OCI-LY3 (cell line): ENCODE measurements at regions not wholly inside any gene's neighbourhood (a gene's known extent, or its start where the extent isn't known, plus 50 kb on each side); places are given as distances from the start of the nearest gene placed in this dataset.

Source experiments
- EZH2phosphoT487 ChIP-seq: fragments of 200-600 bp; shearing (Covaris generic); IDR thresholded peaks from 2 replicates; pipeline ENCODE4 v1.6.1; 2018; ENCODE audit warnings: antibody characterized with exemption, mixed run types, low read depth
- TF ChIP-seq, protein P1 (sequence below): fragments of 200-600, 300-600 bp; sonication (generic); IDR thresholded peaks from 2 replicates; pipeline ENCODE4 v1.5.1; 2014; ENCODE audit warnings: antibody characterized with exemption, low read length, low read depth

DNA sequence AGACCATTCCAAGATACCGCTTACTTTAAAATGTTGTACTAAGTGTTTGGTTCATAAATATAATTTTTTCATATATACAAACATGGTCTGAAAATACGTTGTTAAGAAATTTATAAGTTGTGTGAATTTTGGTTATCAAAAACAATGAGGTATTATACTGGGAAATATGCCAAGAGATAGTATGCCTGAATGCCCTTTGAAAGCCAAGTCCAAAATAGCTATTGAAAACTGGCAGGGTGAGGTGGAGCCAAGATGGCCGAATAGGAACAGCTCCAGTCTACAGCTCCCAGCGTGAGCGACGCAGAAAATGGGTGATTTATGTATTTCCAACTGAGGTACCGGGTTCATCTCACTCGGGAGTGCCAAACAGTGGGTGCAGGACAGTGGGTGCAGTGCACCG lies 533.5 kb downstream of the ZNF608 start:
- TF ChIP-seq, protein P1, sequence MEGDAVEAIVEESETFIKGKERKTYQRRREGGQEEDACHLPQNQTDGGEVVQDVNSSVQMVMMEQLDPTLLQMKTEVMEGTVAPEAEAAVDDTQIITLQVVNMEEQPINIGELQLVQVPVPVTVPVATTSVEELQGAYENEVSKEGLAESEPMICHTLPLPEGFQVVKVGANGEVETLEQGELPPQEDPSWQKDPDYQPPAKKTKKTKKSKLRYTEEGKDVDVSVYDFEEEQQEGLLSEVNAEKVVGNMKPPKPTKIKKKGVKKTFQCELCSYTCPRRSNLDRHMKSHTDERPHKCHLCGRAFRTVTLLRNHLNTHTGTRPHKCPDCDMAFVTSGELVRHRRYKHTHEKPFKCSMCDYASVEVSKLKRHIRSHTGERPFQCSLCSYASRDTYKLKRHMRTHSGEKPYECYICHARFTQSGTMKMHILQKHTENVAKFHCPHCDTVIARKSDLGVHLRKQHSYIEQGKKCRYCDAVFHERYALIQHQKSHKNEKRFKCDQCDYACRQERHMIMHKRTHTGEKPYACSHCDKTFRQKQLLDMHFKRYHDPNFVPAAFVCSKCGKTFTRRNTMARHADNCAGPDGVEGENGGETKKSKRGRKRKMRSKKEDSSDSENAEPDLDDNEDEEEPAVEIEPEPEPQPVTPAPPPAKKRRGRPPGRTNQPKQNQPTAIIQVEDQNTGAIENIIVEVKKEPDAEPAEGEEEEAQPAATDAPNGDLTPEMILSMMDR = no peak
- no peak for TF ChIP-seq EZH2phosphoT487
